ENCODE measurements at regions not wholly inside any gene's neighbourhood (a gene's known extent, or its start where the extent isn't known, plus 50 kb on each side); places are given as distances from the start of the nearest gene placed in this dataset.

DNA sequence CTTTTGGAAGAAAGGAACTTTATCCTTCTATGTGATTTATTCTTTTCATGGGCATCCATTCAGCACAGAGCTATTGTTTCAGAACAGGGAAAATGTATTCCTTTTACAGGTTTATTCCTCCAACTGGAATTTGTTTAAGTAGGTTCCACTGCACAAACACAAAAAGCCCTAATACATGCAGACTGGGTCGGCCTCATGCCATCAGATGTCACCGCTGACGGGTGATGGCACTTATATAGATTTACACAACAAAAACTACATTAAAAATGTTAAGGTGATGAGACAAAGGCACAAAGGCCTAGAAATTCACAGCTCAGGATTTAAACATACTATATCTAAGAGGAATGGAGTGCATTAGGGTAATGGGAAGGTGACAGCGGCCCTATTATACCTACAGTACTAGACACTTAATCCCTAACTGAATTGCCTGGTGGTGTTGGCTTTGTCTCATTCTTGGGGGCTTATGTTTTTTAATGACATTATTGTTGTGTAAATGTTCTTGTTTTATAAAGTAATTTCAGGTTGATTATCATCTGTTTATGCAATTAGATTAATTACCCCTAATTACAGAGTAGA lies 276.4 kb upstream of the PSMD7 start:
- TF ChIP-seq, protein P1, sequence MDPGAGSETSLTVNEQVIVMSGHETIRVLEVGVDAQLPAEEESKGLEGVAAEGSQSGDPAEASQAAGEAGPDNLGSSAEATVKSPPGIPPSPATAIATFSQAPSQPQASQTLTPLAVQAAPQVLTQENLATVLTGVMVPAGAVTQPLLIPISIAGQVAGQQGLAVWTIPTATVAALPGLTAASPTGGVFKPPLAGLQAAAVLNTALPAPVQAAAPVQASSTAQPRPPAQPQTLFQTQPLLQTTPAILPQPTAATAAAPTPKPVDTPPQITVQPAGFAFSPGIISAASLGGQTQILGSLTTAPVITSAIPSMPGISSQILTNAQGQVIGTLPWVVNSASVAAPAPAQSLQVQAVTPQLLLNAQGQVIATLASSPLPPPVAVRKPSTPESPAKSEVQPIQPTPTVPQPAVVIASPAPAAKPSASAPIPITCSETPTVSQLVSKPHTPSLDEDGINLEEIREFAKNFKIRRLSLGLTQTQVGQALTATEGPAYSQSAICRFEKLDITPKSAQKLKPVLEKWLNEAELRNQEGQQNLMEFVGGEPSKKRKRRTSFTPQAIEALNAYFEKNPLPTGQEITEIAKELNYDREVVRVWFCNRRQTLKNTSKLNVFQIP (CRISPR knock-in tag; IDR thresholded peaks at IDR 0.05; ENCODE audit: borderline replicate concordance, low read depth) = no peak
- TF ChIP-seq ZFP30 (CRISPR knock-in tag; IDR thresholded peaks at IDR 0.05) (no peak), ZC3H10 (CRISPR knock-in tag; IDR thresholded peaks at IDR 0.05) (no peak)
- ATAC-seq = no peak

DNA sequence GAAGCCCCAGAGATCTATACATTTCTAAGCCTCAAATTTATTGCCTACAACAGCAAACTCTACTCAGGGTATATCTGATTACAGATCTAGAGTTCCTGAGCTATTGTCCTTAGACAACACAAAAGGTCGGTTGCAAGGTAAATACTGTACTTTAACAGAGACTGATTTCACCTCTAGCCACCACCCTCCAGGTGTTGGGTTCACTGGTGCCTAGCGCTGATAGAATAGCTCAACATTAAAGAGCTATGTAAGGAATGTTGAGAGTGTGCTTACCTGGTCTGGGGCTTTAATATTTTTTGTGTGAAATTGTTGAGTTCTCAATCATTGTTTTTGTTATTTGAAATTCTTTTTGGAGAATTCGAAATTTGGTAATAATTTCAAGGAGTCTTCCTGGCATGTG lies 277.0 kb upstream of the PSMD7 start:
- TF ChIP-seq TOX (CRISPR knock-in tag; IDR thresholded peaks at IDR 0.05; ENCODE audit: borderline replicate concordance) (no peak), PPARA (CRISPR knock-in tag; IDR thresholded peaks at IDR 0.05; ENCODE audit: borderline replicate concordance) (no peak), ISL1 (CRISPR knock-in tag; IDR thresholded peaks at IDR 0.05) (no peak), ZC3H10 (CRISPR knock-in tag; IDR thresholded peaks at IDR 0.05) (no peak), CSDC2 (CRISPR knock-in tag; IDR thresholded peaks at IDR 0.05) (no peak), ZNF70 (CRISPR knock-in tag; IDR thresholded peaks at IDR 0.05) (no peak), TCF4 (CRISPR knock-in tag; IDR thresholded peaks at IDR 0.05; ENCODE audit: borderline replicate concordance) (no peak), ARNTL (CRISPR knock-in tag; IDR thresholded peaks at IDR 0.05; ENCODE audit: borderline replicate concordance, low read depth) (no peak), GLIS3 (CRISPR knock-in tag; IDR thresholded peaks at IDR 0.05) (no peak), OSR1 (CRISPR knock-in tag; IDR thresholded peaks at IDR 0.05) (no peak), ESRRG (CRISPR knock-in tag; IDR thresholded peaks at IDR 0.05) (no peak), RARB (CRISPR knock-in tag; IDR thresholded peaks at IDR 0.05) (no peak), SNAI2 (CRISPR knock-in tag; IDR thresholded peaks at IDR 0.05) (no peak), ZFP3 (CRISPR knock-in tag; IDR thresholded peaks at IDR 0.05) (no peak), ZNF8 (CRISPR knock-in tag; IDR thresholded peaks at IDR 0.05) (no peak)
- TF ChIP-seq, protein P2, sequence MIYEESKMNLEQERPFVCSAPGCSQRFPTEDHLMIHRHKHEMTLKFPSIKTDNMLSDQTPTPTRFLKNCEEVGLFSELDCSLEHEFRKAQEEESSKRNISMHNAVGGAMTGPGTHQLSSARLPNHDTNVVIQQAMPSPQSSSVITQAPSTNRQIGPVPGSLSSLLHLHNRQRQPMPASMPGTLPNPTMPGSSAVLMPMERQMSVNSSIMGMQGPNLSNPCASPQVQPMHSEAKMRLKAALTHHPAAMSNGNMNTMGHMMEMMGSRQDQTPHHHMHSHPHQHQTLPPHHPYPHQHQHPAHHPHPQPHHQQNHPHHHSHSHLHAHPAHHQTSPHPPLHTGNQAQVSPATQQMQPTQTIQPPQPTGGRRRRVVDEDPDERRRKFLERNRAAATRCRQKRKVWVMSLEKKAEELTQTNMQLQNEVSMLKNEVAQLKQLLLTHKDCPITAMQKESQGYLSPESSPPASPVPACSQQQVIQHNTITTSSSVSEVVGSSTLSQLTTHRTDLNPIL (CRISPR knock-in tag; IDR thresholded peaks at IDR 0.05; ENCODE audit: low read depth) = no peak
- TF ChIP-seq, protein P1 (CRISPR knock-in tag; IDR thresholded peaks at IDR 0.05; ENCODE audit: borderline replicate concordance, low read depth) = no peak
- TF ChIP-seq, protein P3, sequence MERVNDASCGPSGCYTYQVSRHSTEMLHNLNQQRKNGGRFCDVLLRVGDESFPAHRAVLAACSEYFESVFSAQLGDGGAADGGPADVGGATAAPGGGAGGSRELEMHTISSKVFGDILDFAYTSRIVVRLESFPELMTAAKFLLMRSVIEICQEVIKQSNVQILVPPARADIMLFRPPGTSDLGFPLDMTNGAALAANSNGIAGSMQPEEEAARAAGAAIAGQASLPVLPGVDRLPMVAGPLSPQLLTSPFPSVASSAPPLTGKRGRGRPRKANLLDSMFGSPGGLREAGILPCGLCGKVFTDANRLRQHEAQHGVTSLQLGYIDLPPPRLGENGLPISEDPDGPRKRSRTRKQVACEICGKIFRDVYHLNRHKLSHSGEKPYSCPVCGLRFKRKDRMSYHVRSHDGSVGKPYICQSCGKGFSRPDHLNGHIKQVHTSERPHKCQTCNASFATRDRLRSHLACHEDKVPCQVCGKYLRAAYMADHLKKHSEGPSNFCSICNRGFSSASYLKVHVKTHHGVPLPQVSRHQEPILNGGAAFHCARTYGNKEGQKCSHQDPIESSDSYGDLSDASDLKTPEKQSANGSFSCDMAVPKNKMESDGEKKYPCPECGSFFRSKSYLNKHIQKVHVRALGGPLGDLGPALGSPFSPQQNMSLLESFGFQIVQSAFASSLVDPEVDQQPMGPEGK (CRISPR knock-in tag; IDR thresholded peaks at IDR 0.05; ENCODE audit: borderline replicate concordance) = no peak
- TF ChIP-seq, protein P4, sequence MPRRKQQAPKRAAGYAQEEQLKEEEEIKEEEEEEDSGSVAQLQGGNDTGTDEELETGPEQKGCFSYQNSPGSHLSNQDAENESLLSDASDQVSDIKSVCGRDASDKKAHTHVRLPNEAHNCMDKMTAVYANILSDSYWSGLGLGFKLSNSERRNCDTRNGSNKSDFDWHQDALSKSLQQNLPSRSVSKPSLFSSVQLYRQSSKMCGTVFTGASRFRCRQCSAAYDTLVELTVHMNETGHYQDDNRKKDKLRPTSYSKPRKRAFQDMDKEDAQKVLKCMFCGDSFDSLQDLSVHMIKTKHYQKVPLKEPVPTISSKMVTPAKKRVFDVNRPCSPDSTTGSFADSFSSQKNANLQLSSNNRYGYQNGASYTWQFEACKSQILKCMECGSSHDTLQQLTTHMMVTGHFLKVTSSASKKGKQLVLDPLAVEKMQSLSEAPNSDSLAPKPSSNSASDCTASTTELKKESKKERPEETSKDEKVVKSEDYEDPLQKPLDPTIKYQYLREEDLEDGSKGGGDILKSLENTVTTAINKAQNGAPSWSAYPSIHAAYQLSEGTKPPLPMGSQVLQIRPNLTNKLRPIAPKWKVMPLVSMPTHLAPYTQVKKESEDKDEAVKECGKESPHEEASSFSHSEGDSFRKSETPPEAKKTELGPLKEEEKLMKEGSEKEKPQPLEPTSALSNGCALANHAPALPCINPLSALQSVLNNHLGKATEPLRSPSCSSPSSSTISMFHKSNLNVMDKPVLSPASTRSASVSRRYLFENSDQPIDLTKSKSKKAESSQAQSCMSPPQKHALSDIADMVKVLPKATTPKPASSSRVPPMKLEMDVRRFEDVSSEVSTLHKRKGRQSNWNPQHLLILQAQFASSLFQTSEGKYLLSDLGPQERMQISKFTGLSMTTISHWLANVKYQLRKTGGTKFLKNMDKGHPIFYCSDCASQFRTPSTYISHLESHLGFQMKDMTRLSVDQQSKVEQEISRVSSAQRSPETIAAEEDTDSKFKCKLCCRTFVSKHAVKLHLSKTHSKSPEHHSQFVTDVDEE (CRISPR knock-in tag; IDR thresholded peaks at IDR 0.05) = no peak
- ATAC-seq = no peak

DNA sequence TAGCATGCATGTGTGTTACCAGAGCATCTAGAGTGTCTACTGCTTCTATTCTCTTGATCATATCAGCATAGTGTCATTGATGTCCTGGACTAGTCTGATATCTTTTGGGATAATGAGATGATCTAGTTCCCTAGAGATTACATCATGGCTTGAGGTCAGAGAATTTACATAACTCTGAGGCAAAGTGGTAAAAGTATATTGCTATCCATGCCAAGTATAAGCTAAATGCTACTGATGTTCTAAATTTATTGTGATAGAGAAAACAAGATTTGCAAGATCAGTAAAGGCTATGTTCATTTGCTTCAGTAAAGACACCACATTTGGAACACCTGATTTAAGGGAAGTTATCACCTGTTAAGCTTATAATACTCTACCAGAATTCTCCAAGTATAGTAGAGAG lies 280.7 kb upstream of the PSMD7 start:
- TF ChIP-seq, protein P2 (CRISPR knock-in tag; IDR thresholded peaks at IDR 0.05; ENCODE audit: low read depth) = no peak
- no peak for TF ChIP-seq OSR1 (CRISPR knock-in tag; IDR thresholded peaks at IDR 0.05)
- ATAC-seq = no peak

Data from SK-N-SH treated with all-trans-retinoic acid at 6 μM for 48 hours (cell line).